ENCODE measurements at regions not wholly inside any gene's neighbourhood (a gene's known extent, or its start where the extent isn't known, plus 50 kb on each side); places are given as distances from the start of the nearest gene placed in this dataset.

- Histone ChIP-seq H3K4me2 (replicated peaks; ENCODE audit: low read depth, low read length, poor library complexity, severe bottlenecking) (no peak overlapping the region), H3K9me3 (ENCODE audit: control extremely low read depth in 1 of 3, control insufficient read depth in 2 of 3, insufficient read depth in 1 of 3, low read length in 2 of 3) (no peaks in the 10 kb centered on the region), H3K27ac (ENCODE audit: low read length in 2 of 2) (no peak overlapping the region), H3K27me3 (replicated peaks in 1 of 4; ENCODE audit: control extremely low read depth in 1 of 4, control insufficient read depth in 3 of 4, insufficient read depth in 4 of 4, low read length in 3 of 4) (no peaks in the 10 kb centered on the region), H4K20me1 (ENCODE audit: control insufficient read depth, insufficient read depth, low read length, poor library complexity, severe bottlenecking) (no peaks in the 10 kb centered on the region), H3K36me3 (replicated peaks in 1 of 2; ENCODE audit: control extremely low read depth in 1 of 2, control insufficient read depth in 1 of 2, extremely low read depth in 1 of 2, insufficient read depth in 2 of 2, low read length in 1 of 2) (no peaks in the 10 kb centered on the region), H3K4me3 (ENCODE audit: control extremely low read depth in 1 of 5, extremely low read depth in 1 of 5, insufficient read depth in 1 of 5, low read depth in 2 of 5, low read length in 4 of 5) (no peak overlapping the region), H3K9ac (ENCODE audit: low read length) (no peak overlapping the region), H2AFZ (ENCODE audit: insufficient read depth, low read depth, low read length, poor library complexity, severe bottlenecking) (no peak overlapping the region), H3K79me2 (ENCODE audit: control insufficient read depth, insufficient read depth, low read length) (no peaks in the 10 kb centered on the region), H3K4me1 (ENCODE audit: control insufficient read depth in 2 of 2, insufficient read depth in 2 of 2, low read length in 2 of 2) (no peaks in the 10 kb centered on the region)
- DNase-seq (no peak), ATAC-seq (ENCODE audit: low read depth) (no peak)
- Mint-ChIP-seq H3K27me3 (peaks cover 13% of the 10 kb centered on the region), H3K9me3 (ENCODE audit: insufficient read depth) (no peaks in the 10 kb centered on the region), H3K4me3 (no peak overlapping the region), H3K27ac (no peak overlapping the region), H3K4me1 (no peaks in the 10 kb centered on the region)
- 97% methylated on average over 9 of the region's 11 CpGs for WGBS (ENCODE audit: insufficient coverage)
- CTCF ChIA-PET, result no interaction called here
- intact Hi-C loops (cut with micrococcal nuclease), result no loop called here
- TF ChIP-seq CTCF (IDR thresholded peaks at IDR 0.05), result no peak
- TF ChIP-seq EZH2 (IDR thresholded peaks at IDR 0.05; ENCODE audit: borderline replicate concordance, insufficient read depth, low read depth, low read length, poor library complexity, severe bottlenecking), result no peak
- POLR2A ChIA-PET, result no interaction called here
These were observed 71.6 kb upstream of the SPTBN1 start for GRCh38 chr2:54384301-54385203.

GRCh38 chr2:54385271-54385670 lies 70.9 kb upstream of the SPTBN1 start:
- Histone ChIP-seq H3K4me1 (ENCODE audit: control insufficient read depth in 2 of 2, insufficient read depth in 2 of 2, low read length in 2 of 2) (no peaks in the 10 kb centered on the region), H3K27ac (ENCODE audit: low read length in 2 of 2) (no peak overlapping the region), H3K4me3 (ENCODE audit: control extremely low read depth in 1 of 5, extremely low read depth in 1 of 5, insufficient read depth in 1 of 5, low read depth in 2 of 5, low read length in 4 of 5) (no peak overlapping the region), H3K9me3 (ENCODE audit: control extremely low read depth in 1 of 3, control insufficient read depth in 2 of 3, insufficient read depth in 1 of 3, low read length in 2 of 3) (no peaks in the 10 kb centered on the region), H3K9ac (ENCODE audit: low read length) (no peak overlapping the region), H3K79me2 (ENCODE audit: control insufficient read depth, insufficient read depth, low read length) (no peaks in the 10 kb centered on the region), H3K36me3 (replicated peaks in 1 of 2; ENCODE audit: control extremely low read depth in 1 of 2, control insufficient read depth in 1 of 2, extremely low read depth in 1 of 2, insufficient read depth in 2 of 2, low read length in 1 of 2) (no peaks in the 10 kb centered on the region), H3K27me3 (replicated peaks in 1 of 4; ENCODE audit: control extremely low read depth in 1 of 4, control insufficient read depth in 3 of 4, insufficient read depth in 4 of 4, low read length in 3 of 4) (no peaks in the 10 kb centered on the region), H3K4me2 (replicated peaks; ENCODE audit: low read depth, low read length, poor library complexity, severe bottlenecking) (no peak overlapping the region), H2AFZ (ENCODE audit: insufficient read depth, low read depth, low read length, poor library complexity, severe bottlenecking) (no peak overlapping the region), H4K20me1 (ENCODE audit: control insufficient read depth, insufficient read depth, low read length, poor library complexity, severe bottlenecking) (no peaks in the 10 kb centered on the region)
- DNase-seq (no peak), ATAC-seq (ENCODE audit: low read depth) (no peak)
- Mint-ChIP-seq H3K9me3 (ENCODE audit: insufficient read depth) (no peaks in the 10 kb centered on the region), H3K4me3 (no peak overlapping the region), H3K27ac (no peak overlapping the region), H3K27me3 (peaks cover 11% of the 10 kb centered on the region), H3K4me1 (no peaks in the 10 kb centered on the region)
- POLR2A ChIA-PET, result no interaction called here
- no peak for TF ChIP-seq EZH2 (IDR thresholded peaks at IDR 0.05; ENCODE audit: borderline replicate concordance, insufficient read depth, low read depth, low read length, poor library complexity, severe bottlenecking)
- TF ChIP-seq CTCF (IDR thresholded peaks at IDR 0.05), result no peak
- CTCF ChIA-PET, result no interaction called here
- WGBS (ENCODE audit: insufficient coverage), result 88% methylated on average over 1 of the region's 1 CpG
- intact Hi-C loops (cut with micrococcal nuclease), result no loop called here
